GM18520 (cell line): ENCODE measurements at regions not wholly inside any gene's neighbourhood (a gene's known extent, or its start where the extent isn't known, plus 50 kb on each side); places are given as distances from the start of the nearest gene placed in this dataset.
"Not testable (repeated sequence)": the region's sequence is repeated elsewhere in the genome, so short reads cannot be mapped to it uniquely, and the experiment has no call there.

ENCODE experiments used
- ATAC-seq: cut with Tn5 transposase; IDR thresholded peaks from one replicate; pipeline ENCODE4 v1.9.1; 2021; ENCODE audit not compliant: unreplicated experiment

DNA sequence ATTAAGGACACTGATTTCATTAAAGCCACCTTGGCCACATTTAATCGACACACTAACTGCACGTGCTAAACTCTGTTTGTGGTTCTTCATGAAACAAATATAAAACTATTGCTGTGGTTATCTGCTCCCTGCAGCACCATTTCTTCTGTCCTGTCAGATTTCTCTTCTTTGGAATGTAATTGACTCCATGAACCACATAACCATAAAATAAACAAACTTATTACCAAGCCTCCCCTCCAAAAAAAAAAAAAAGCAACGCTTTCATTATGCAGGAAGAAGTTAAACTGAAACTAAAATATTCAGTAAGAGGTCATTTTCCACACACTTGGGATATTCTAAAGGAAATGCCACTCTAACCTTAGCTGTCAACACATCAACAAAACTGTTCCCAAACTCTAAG, 319.1 kb upstream of the NT5E start:
- no peak for ATAC-seq

DNA sequence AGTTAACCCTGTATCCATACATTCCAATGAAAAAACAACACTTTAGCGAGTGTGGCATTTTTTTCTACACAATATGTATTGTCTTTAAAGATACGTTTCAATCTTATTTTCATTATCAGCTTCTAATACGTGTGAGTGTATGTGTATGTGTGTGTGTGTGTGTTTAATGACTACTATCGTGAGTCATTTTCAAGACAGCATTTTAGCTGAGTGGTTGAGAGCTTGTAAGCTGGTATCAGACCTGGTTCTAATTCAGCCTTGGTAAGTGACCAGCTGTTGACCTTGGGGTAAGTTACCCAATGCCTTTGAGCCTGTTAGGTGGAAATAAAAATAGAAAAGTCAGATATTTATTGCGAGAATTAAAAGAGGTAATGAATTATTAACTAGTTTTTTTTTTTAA, 320.0 kb upstream of the NT5E start:
- no peak for ATAC-seq

GRCh38 chr6:85128781-85129180, 321.1 kb upstream of the NT5E start:
- no peak for ATAC-seq

DNA sequence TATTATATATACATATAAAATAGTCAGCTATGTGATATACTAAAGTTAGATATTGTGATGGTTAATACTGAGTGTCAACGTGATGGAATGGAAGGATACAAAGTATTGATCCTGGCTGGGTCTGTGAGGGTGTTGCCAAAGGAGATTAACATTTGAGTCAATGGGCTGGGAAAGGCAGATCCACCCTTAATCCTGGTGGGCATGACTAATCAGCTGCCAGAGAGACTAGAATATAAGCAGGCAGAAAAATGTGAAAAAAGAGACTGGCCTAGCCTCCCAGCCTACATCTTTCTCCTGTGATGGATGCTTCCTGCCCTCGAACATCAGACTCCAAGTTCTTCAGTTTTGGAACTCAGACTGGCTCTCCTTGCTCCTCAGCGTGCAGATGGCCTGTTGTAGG, 321.6 kb upstream of the NT5E start:
- not testable (repeated sequence) for ATAC-seq

DNA sequence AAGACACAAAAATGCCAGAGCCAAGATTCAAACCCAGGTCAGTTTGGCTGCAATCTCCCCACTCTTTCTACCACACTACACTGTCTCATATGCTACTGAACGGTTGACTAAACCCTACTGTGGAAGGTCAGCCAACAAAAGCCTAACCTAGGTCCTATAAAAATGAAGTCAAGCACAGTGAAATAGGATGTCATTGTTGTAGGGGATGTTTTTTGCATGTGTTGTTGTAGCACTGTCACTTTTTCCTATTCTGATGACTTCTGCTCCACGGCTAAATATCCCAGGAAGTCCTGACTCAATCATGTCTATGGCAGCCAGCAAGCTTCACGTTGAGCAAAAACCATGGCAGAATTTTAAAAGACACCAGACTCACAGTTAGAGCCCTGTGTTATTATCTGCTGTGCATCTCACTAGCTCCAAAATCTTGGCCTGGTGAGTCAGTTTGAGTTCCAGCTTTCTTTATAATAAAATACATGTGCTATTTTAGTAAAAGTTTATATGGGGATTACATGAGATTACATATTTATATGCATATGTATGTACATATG, 322.1 kb upstream of the NT5E start:
- no peak for ATAC-seq

GRCh38 chr6:85127168-85127498, 322.8 kb upstream of the NT5E start:
- no peak for ATAC-seq

DNA sequence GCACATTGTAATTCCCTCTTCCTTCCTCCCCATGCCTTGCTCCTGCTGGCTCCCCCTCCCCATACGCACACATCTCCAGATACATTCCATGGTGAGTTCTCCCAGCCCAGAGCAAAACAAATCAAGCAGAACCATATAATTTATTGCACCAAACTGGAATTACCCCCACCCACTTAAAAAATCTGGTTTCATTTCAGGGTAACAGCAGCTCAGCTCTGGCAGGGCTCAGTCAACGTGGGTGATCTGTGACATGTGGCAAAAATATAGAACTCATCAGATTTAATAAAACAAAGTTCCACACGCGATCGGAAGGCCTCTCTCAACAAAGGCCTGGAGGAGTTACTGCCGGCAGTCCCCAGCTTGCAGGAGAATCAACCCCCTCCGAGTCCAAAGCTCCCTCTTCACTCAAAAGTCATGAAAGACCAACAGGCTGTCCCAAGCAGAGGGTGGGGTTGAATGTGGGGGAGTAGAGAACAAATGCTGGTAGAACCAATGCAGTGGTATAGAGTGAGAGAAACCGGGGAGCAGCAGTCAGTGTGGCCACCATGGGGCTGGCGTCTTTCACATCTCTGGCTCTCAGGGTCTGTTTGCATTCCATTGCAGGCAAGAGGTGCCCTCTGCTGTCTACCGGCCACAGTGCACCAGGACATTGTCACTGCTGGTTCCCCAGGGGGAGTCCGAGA, 323.3 kb upstream of the NT5E start:
- peak; percentile 73 for ATAC-seq

GRCh38 chr6:85125526-85125925, 324.4 kb upstream of the NT5E start:
- no peak for ATAC-seq

DNA sequence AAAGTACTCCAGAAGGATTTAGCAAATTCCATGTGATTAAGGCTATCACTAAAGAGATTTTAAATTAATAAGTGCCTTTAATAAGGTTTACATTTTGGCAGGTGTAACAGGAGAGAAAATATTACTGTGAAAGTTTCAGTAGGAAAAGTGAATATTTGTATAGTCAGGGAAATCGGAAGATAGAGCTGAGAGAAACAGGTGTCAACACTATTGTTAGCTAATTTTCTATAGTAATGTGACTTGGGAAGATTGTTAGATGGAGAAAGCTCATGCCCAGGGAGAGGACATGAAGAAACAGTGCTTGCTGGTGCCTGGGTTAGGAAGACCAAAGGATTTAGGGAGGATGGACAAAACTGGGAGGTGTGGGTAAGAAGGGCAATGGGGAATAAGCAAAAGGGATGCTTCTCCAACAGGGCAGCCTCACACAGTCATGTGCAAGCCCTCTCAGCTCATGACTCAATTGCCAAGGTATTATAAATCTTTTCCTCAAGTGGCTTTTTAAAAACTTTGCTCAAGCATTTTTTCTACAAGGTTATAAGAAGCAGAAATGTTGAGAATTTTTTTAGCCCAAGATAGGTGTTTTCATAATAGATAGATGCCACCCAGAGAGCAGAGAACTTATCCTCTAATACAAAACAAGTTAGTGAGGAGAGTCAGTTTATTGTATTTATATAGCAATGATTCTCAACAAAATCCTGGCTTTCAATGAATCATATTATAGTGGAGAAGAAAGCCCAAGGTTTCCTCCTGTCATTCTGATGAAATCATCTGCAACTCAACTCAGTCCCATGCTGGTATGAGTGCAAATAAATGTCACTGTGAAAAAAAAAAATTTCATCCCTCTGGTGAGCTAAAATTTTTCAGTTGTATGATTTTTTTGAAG, 325.2 kb upstream of the NT5E start:
- no peak for ATAC-seq

- no peak for ATAC-seq
Observed at GRCh38 chr6:85121158-85121557, 328.7 kb upstream of the NT5E start.

DNA sequence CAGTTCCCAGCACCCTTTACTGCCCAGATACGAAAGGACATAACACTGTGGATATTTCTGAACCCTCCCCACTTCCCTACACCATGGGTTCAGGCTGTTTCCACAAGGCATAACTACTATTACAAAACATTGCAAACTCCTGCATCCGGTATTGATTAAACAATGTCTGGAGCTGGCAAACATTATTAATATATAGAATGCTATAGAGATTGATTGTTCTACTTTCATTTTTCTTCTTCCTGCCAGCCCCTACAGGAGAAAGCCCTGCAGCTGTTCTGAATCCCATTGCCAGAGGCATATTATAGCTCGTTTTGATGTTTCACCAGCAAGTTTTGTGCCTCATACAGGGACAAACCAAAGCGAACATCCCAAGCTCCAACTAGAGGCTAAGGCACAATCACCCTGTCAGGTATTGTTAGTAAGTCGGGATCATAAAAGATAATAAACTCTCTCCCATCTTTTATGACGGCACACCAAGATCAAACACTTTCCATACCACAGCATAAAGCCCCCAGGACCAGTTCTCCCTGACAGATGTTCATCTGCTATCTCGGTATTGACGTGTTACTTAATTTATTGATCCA, 331.1 kb upstream of the NT5E start:
- ATAC-seq: no peak

GRCh38 chr6:85118233-85118632, 331.6 kb upstream of the NT5E start:
- no peak for ATAC-seq

- no peak for ATAC-seq
Observed at GRCh38 chr6:85116475-85116874, 333.4 kb upstream of the NT5E start.

DNA sequence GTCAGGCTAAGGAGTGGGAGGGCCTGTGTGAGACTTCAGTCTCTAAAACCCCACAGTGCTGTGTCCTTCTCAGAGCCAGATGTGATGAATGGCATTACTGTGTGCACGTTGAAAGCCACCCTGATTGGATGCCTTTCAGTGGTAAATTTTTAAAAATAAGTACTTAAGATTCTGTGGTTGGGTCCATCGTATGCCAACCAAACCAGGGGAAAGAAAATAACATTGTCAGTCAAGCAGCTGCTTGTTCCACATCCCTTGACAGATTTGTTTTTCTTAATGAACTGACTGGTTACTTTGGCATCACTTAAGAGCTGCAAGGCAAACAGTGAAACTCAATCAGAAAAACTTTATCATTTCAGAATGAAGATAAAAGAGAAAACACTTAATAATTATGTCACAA, 334.0 kb upstream of the NT5E start:
- ATAC-seq: no peak

GRCh38 chr6:85115376-85115775, 334.5 kb upstream of the NT5E start:
- no peak for ATAC-seq

DNA sequence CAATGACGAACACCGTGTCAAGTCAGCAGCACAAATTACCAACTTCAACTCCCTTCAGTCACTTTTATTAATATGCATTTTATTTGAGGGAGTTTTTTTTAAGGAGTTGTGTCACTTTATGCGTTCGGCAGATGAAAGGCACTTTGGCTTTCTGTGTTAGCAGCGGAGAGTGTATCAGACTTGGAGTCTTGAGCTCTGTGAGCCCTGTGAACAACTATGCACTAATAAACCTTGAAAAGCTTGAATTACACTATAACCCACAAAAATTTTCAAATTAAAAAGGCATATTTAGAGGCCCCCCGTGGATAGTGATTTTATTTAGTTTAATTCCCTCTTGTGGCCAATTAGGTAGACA, 335.3 kb upstream of the NT5E start:
- ATAC-seq: no peak

- ATAC-seq: no peak
Observed at GRCh38 chr6:85113934-85114580, 335.8 kb upstream of the NT5E start.

GRCh38 chr6:85112540-85112939, 337.3 kb upstream of the NT5E start:
- ATAC-seq: no peak

DNA sequence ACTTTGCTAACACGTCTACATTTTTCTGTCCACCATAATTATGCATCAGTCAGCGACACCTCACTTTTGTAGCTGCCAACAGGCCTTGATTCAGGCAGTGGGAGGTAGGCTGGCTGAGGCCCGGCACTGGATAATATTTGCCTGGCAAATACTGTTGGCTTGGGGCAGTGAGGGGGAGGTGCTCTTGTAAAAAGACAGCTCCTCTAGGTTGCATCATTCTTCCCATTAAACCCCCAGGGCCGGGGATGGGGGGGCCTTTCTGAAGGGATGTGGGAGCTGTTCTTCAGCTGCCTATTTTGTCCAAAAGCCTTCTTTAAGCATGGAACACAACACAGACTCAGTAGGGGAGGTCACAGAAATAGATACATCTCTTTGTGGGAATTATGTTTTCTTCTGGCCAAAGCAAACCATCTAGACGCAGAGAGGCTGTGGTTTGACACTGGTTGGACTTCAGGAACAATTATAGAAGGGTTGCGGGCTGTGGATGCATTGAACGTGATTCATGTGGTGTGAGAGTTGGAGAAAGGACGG, 338.3 kb upstream of the NT5E start:
- no peak for ATAC-seq

DNA sequence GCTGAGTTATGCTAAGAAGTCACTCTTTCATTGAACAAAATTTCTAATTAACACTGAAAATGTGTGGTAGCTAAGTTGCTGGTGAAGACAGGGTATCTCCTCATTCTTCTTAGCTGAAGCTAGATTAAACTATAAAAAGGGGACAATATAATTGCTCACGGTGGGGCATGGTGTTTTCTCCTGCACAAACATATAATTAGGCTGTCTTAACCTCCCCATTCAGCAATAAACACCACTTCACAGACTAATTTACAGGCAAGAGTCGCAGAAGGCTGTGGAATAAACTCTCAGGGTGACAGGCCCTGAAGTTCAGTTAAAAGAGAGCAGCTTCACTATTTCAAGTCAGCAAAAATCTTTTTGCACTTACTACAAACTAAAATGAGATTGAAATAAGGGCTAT, 338.9 kb upstream of the NT5E start:
- ATAC-seq: no peak

DNA sequence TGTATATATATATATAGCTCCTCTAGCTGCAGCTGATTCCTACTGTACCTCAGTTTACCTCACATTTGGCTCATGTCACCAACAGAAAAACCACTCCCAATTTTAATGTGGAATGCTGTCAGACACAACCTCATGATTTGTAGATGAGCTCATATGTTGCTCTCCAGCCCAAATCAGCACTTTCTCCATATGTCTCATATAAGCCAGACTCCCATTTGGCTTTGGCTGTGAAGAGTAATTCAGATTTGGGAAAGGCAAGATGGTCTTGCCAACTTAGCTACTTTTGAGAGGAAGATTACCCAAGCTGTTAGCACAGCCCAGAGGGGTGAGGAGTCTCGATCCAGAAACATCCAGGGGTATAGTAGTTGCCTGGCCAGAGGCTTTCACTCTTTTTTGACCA, 342.2 kb upstream of the NT5E start:
- ATAC-seq: no peak
